HG02938 (cell line): ENCODE measurements at regions not wholly inside any gene's neighbourhood (a gene's known extent, or its start where the extent isn't known, plus 50 kb on each side); places are given as distances from the start of the nearest gene placed in this dataset.
A peak's percentile ranks its signal among the peaks of the same experiment; 100 is the strongest.
"Not testable (repeated sequence)": the region's sequence is repeated elsewhere in the genome, so short reads cannot be mapped to it uniquely, and the experiment has no call there.

ENCODE experiments used
- ATAC-seq: cut with Tn5 transposase; IDR thresholded peaks from one replicate; pipeline ENCODE4 v1.9.1; 2021; ENCODE audit warnings: mild to moderate bottlenecking, moderate library complexity; ENCODE audit not compliant: unreplicated experiment

- no peak for ATAC-seq
Measured at GRCh38 chr2:133871545-133872209, 303.4 kb upstream of the NCKAP5 start.

GRCh38 chr2:133878326-133878725, 310.1 kb upstream of the NCKAP5 start:
- ATAC-seq, result no peak

- no peak for ATAC-seq
Measured at GRCh38 chr2:133879703-133880102, 311.4 kb upstream of the NCKAP5 start.

GRCh38 chr2:133882159-133882558, 313.9 kb upstream of the NCKAP5 start:
- not testable (repeated sequence) for ATAC-seq

GRCh38 chr2:133884739-133885381, 316.6 kb upstream of the NCKAP5 start:
- ATAC-seq, result no peak

GRCh38 chr2:133885847-133886246, 317.6 kb upstream of the NCKAP5 start:
- ATAC-seq, result no peak

- peak; percentile 80 for ATAC-seq
Measured at GRCh38 chr2:133886735-133887675, 318.7 kb upstream of the NCKAP5 start.

- ATAC-seq, result no peak
Measured at GRCh38 chr2:133887676-133888040, 319.4 kb upstream of the NCKAP5 start.

- ATAC-seq, result no peak
Measured at GRCh38 chr2:133888107-133888506, 319.8 kb upstream of the NCKAP5 start.

- ATAC-seq, result no peak
Measured at GRCh38 chr2:133888621-133889219, 320.5 kb upstream of the NCKAP5 start.

- ATAC-seq, result no peak
Measured at GRCh38 chr2:133892352-133892913, 324.2 kb upstream of the NCKAP5 start.

- ATAC-seq, result no peak
Measured at GRCh38 chr2:133894429-133894828, 326.2 kb upstream of the NCKAP5 start.

GRCh38 chr2:133897838-133898237, 329.6 kb upstream of the NCKAP5 start:
- not testable (repeated sequence) for ATAC-seq

GRCh38 chr2:133900909-133901308, 332.6 kb upstream of the NCKAP5 start:
- no peak for ATAC-seq

- no peak for ATAC-seq
Measured at GRCh38 chr2:133906396-133906795, 338.1 kb upstream of the NCKAP5 start.

- no peak for ATAC-seq
Measured at GRCh38 chr2:133906926-133907325, 338.7 kb upstream of the NCKAP5 start.

GRCh38 chr2:133908171-133908570, 339.9 kb upstream of the NCKAP5 start:
- ATAC-seq, result no peak

- ATAC-seq, result no peak
Measured at GRCh38 chr2:133918141-133918540, 335.7 kb upstream of the MGAT5 start.

- ATAC-seq, result no peak
Measured at GRCh38 chr2:133919285-133919684, 334.6 kb upstream of the MGAT5 start.

- ATAC-seq, result no peak
Measured at GRCh38 chr2:133927894-133928293, 326.0 kb upstream of the MGAT5 start.

GRCh38 chr2:133936096-133936495, 317.8 kb upstream of the MGAT5 start:
- no peak for ATAC-seq
